ENCODE measurements at regions not wholly inside any gene's neighbourhood (a gene's known extent, or its start where the extent isn't known, plus 50 kb on each side); places are given as distances from the start of the nearest gene placed in this dataset.
A peak's percentile ranks its signal among the peaks of the same experiment; 100 is the strongest.

DNA sequence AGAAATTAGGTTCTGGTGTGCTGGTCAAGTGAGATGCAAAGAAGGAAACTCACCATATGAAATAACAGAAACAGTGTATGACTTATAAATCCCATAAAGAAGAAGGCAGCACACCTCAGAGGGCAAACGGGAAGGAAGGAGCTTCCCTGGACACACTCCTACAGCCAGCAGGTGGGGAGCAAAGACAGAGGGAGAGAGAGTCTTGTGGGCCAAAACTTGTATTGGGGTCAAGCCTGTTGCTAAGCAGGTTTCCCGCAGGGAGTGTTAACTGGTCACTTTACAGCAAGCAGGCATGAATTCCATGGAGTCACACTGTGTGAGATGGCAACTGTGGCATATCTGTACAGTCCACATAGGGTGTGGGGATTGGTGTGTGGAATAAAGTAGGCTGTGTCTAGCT is 222.9 kb upstream of the NDN start:
- no peak for DNase-seq
- H3K27ac ChIP-seq = no peak overlapping the region
- no peaks in the 10 kb centered on the region for H3K36me3 ChIP-seq
- peaks cover 24% of the 10 kb centered on the region for H3K27me3 ChIP-seq (ENCODE audit: insufficient read depth, low read depth, severe bottlenecking)
- TF ChIP-seq, protein P1, sequence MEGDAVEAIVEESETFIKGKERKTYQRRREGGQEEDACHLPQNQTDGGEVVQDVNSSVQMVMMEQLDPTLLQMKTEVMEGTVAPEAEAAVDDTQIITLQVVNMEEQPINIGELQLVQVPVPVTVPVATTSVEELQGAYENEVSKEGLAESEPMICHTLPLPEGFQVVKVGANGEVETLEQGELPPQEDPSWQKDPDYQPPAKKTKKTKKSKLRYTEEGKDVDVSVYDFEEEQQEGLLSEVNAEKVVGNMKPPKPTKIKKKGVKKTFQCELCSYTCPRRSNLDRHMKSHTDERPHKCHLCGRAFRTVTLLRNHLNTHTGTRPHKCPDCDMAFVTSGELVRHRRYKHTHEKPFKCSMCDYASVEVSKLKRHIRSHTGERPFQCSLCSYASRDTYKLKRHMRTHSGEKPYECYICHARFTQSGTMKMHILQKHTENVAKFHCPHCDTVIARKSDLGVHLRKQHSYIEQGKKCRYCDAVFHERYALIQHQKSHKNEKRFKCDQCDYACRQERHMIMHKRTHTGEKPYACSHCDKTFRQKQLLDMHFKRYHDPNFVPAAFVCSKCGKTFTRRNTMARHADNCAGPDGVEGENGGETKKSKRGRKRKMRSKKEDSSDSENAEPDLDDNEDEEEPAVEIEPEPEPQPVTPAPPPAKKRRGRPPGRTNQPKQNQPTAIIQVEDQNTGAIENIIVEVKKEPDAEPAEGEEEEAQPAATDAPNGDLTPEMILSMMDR (IDR thresholded peaks at IDR 0.05; ENCODE audit: low read depth, low read length) = no peak
- H3K4me3 ChIP-seq (ENCODE audit: low read depth, low read length) = no peak overlapping the region
- H3K9me3 ChIP-seq (ENCODE audit: severe bottlenecking) = no peaks in the 10 kb centered on the region

DNA sequence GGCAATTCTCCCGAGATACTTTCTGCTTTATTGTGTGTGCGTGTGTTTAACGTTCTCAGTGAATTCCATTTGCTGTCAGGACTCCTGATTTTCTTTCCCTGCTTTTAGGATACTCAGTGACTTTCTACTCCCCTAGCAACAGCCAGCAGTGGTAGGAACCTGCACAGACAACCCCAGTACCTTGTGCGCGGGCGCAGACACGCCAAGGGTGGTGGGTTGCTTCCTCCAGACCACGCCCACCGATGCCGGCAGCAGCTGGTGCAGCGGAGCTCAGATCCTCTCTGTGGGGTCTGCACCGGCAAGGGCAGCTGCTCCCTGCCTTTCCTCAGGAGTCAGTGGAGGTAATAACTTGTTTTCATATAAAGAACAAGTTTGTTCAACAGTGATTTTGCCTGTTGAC is 225.1 kb upstream of the NDN start:
- TF ChIP-seq, protein P1 (IDR thresholded peaks at IDR 0.05; ENCODE audit: low read depth, low read length) = no peak
- H3K27ac ChIP-seq = no peak overlapping the region
- H3K27me3 ChIP-seq (ENCODE audit: insufficient read depth, low read depth, severe bottlenecking) = peaks cover 24% of the 10 kb centered on the region
- H3K36me3 ChIP-seq = no peaks in the 10 kb centered on the region
- H3K9me3 ChIP-seq (ENCODE audit: severe bottlenecking) = no peaks in the 10 kb centered on the region
- peak; percentile 51 for DNase-seq
- no peak overlapping the region for H3K4me3 ChIP-seq (ENCODE audit: low read depth, low read length)

DNA sequence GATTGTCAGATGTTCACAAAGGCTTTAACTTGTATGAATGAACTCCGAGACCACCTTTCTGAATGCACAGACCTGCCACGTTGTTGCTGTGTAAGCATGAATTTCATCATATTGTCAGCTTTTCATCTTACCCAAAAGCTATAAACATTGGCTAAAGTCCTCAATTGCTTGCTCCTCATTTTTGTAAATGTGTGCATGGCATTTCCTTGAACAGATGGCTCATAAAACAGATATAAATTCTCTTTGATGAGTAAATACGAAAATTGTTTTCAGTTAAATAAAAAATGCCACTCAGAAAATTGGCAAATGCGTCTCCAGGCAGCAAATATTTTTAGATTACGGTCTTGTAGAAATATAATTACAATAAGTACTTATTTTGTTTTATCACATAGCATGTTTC is 226.0 kb upstream of the NDN start:
- TF ChIP-seq, protein P1 (IDR thresholded peaks at IDR 0.05; ENCODE audit: low read depth, low read length) = no peak
- no peaks in the 10 kb centered on the region for H3K9me3 ChIP-seq (ENCODE audit: severe bottlenecking)

DNA sequence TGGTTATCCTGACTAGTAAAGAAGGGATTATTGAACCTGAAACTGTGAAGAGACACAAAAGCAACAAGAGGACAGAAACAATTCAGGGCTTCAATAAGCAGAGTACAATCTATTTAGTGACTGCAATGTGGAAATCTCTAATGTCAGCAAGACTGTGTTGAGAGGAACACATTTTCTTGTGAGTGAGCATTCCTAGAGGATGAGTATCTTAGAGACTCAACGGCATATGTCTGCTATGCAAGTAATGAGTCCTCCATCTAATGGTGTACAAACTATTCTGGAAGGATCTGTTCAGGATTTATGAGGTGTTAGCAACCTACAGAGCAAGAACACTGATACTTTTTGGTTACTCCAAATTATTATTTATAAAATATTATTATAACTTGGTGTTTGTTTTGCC is 226.5 kb upstream of the NDN start:
- Histone ChIP-seq H3K27ac (no peak overlapping the region), H3K27me3 (ENCODE audit: insufficient read depth, low read depth, severe bottlenecking) (peaks cover 27% of the 10 kb centered on the region), H3K4me3 (ENCODE audit: low read depth, low read length) (no peak overlapping the region), H3K36me3 (no peaks in the 10 kb centered on the region), H3K9me3 (ENCODE audit: severe bottlenecking) (no peaks in the 10 kb centered on the region)
- no peak for DNase-seq
- TF ChIP-seq, protein P1 (IDR thresholded peaks at IDR 0.05; ENCODE audit: low read depth, low read length) = no peak

More for the DNA sequence above, 226.0 kb upstream of the NDN start:
- H3K27me3 ChIP-seq (ENCODE audit: insufficient read depth, low read depth, severe bottlenecking) = peaks cover 27% of the 10 kb centered on the region
- no peaks in the 10 kb centered on the region for H3K36me3 ChIP-seq
- H3K4me3 ChIP-seq (ENCODE audit: low read depth, low read length) = no peak overlapping the region
- H3K27ac ChIP-seq = no peak overlapping the region
- no peak for DNase-seq

DNA sequence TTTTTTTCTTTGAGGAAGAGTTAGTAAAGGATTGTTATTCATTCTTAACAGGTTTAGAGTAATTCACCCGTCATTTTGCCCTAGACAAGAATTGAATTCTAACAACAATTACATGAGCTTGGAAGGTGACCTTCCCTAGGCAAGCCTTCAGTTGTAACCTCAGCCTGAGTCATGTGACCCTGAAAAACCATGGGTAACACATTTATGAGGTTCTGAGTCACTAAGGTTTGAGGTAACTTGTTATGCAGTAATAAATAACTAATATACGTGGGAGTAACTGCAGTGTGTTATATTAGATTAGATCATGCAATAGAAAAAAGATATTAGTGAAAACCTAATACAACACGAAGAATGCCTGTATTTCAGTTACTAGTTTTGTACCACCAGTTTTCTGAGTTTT is 237.6 kb upstream of the NDN start:
- no peak for DNase-seq
- Histone ChIP-seq H3K27me3 (ENCODE audit: insufficient read depth, low read depth, severe bottlenecking) (peaks cover 9% of the 10 kb centered on the region), H3K27ac (no peak overlapping the region), H3K4me3 (ENCODE audit: low read depth, low read length) (no peak overlapping the region), H3K9me3 (ENCODE audit: severe bottlenecking) (no peaks in the 10 kb centered on the region), H3K36me3 (no peaks in the 10 kb centered on the region)
- TF ChIP-seq, protein P1 (IDR thresholded peaks at IDR 0.05; ENCODE audit: low read depth, low read length) = no peak

DNA sequence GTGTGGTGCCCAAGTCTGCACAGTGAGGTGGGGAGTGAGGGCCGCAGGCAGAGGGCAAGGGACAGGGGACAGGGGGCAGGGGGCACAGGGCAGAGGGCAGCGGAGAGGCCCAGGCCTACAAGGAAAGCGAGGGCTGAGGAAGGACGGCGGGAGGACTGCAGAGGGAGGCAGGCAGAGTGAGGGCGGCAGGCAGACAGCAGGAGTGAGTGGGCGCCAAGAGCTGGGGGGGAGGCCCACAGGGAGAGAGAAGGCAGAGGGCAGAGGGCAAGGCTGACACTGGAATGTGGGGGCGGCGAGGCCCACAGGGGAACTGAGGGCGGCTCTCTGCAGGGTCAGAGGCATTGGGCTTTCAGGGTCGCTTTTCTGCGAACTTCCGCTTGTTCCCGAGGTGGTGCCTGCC is 267.8 kb upstream of the NDN start:
- Histone ChIP-seq H3K27me3 (ENCODE audit: insufficient read depth, low read depth, severe bottlenecking) (peaks cover 16% of the 10 kb centered on the region), H3K36me3 (no peaks in the 10 kb centered on the region), H3K27ac (no peak overlapping the region), H3K4me3 (ENCODE audit: low read depth, low read length) (no peak overlapping the region), H3K9me3 (ENCODE audit: severe bottlenecking) (no peaks in the 10 kb centered on the region)
- no peak for DNase-seq
- TF ChIP-seq, protein P1 (IDR thresholded peaks at IDR 0.05; ENCODE audit: low read depth, low read length) = no peak
